ENCODE measurements at regions not wholly inside any gene's neighbourhood (a gene's known extent, or its start where the extent isn't known, plus 50 kb on each side); places are given as distances from the start of the nearest gene placed in this dataset.
A peak's percentile ranks its signal among the peaks of the same experiment; 100 is the strongest.

- 0 out of 2 replicates have a peak, but pooled peaks have one; percentile 19 for TF ChIP-seq PBX3 (IDR thresholded peaks at IDR 0.05)
- no peak for TF ChIP-seq SIN3A (IDR thresholded peaks at IDR 0.05; ENCODE audit: borderline replicate concordance, low read depth, low read length)
- Histone ChIP-seq H3K36me3 (replicated peaks in 1 of 2; ENCODE audit: control insufficient read depth in 1 of 2, insufficient read depth in 2 of 2, low read length in 1 of 2) (peaks cover 0 to 41% of the 10 kb centered on the region in 2 experiments), H3K27ac (ENCODE audit: low read depth in 2 of 2, low read length in 1 of 2) (peak overlapping the region; percentile 32 to 98), H3K4me3 (ENCODE audit: low read depth in 2 of 2, low read length in 1 of 2) (no peak overlapping the region), H2AFZ (ENCODE audit: low read depth) (no peak overlapping the region), H3K9me2 (no peaks in the 10 kb centered on the region), H3K27me3 (ENCODE audit: insufficient read depth) (no peaks in the 10 kb centered on the region), H4K20me1 (ENCODE audit: insufficient read depth) (no peaks in the 10 kb centered on the region), H3F3A (replicated peaks; ENCODE audit: insufficient read depth) (peaks cover 90% of the 10 kb centered on the region), H3K4me1 (ENCODE audit: control insufficient read depth in 1 of 2, insufficient read depth in 2 of 2, low read depth in 1 of 2, low read length in 1 of 2) (peaks cover 53 to 91% of the 10 kb centered on the region in 2 experiments), H3K9me3 (no peaks in the 10 kb centered on the region), H3K79me2 (ENCODE audit: insufficient read depth) (peaks cover 98% of the 10 kb centered on the region), H3K4me2 (0 out of 2 replicates have a peak overlapping the region, but pooled peaks have one; percentile 1), H3K9ac (peak overlapping the region; percentile 19; the same call in 1 of the 2 replicates)
- POLR2A ChIA-PET: no interaction called here
- 90% methylated on average over 4 of the region's 4 CpGs for WGBS (ENCODE audit: low lambda C conversion rate)
- CTCF ChIA-PET: interaction anchor here (1.1 to 1.3 kb wide), 4 partner anchors 15 to 195 kb away, joined by 3 to 4 read pairs (median 4); no protein-coding TSS in a partner anchor
- no peak for DNase-seq
Measured at GRCh38 chr1:201754353-201754752, 74.6 kb upstream of the IPO9 start.

GRCh38 chr1:201755200-201755599, 73.8 kb upstream of the IPO9 start:
- Histone ChIP-seq H3K9me2 (no peaks in the 10 kb centered on the region), H3K27ac (ENCODE audit: low read depth in 2 of 2, low read length in 1 of 2) (peak overlapping the region in 1 of 2 experiments; percentile 98; a peak in 2 of 4 replicates), H3K4me1 (ENCODE audit: control insufficient read depth in 1 of 2, insufficient read depth in 2 of 2, low read depth in 1 of 2, low read length in 1 of 2) (peaks cover 53 to 90% of the 10 kb centered on the region in 2 experiments), H3K4me2 (0 out of 2 replicates have a peak overlapping the region, but pooled peaks have one; percentile 12), H2AFZ (ENCODE audit: low read depth) (no peak overlapping the region), H3K36me3 (replicated peaks in 1 of 2; ENCODE audit: control insufficient read depth in 1 of 2, insufficient read depth in 2 of 2, low read length in 1 of 2) (peaks cover 0 to 44% of the 10 kb centered on the region in 2 experiments), H3F3A (replicated peaks; ENCODE audit: insufficient read depth) (peaks cover 90% of the 10 kb centered on the region), H3K79me2 (ENCODE audit: insufficient read depth) (peaks cover 98% of the 10 kb centered on the region), H4K20me1 (ENCODE audit: insufficient read depth) (no peaks in the 10 kb centered on the region), H3K9ac (0 out of 2 replicates have a peak overlapping the region, but pooled peaks have one; percentile 3), H3K4me3 (ENCODE audit: low read depth in 2 of 2, low read length in 1 of 2) (no peak overlapping the region), H3K27me3 (ENCODE audit: insufficient read depth) (no peaks in the 10 kb centered on the region), H3K9me3 (no peaks in the 10 kb centered on the region)
- ChIA-PET POLR2A (no interaction called here), CTCF (interaction anchor here (0.6 to 1.3 kb wide), 3 partner anchors 38 to 238 kb away, joined by 3 read pairs; no protein-coding TSS in a partner anchor)
- DNase-seq: no peak
- TF ChIP-seq SIN3A (IDR thresholded peaks at IDR 0.05; ENCODE audit: borderline replicate concordance, low read depth, low read length) (no peak), USF1 (IDR thresholded peaks at IDR 0.05; ENCODE audit: borderline replicate concordance, low read depth) (no peak), TEAD4 (IDR thresholded peaks at IDR 0.05; ENCODE audit: borderline replicate concordance, insufficient read depth) (no peak), TCF12 (IDR thresholded peaks at IDR 0.05) (no peak), TAF1 (IDR thresholded peaks at IDR 0.05; ENCODE audit: borderline replicate concordance, low read depth, low read length) (no peak), MEF2A (IDR thresholded peaks at IDR 0.05; ENCODE audit: borderline replicate concordance, low read depth) (no peak), PBX3 (IDR thresholded peaks at IDR 0.05) (no peak), FOXM1 (IDR thresholded peaks at IDR 0.05; ENCODE audit: low read depth) (no peak), YY1 (IDR thresholded peaks at IDR 0.05; ENCODE audit: low read depth) (no peak), FOXJ3 (CRISPR knock-in tag; IDR thresholded peaks at IDR 0.05) (no peak), GATA2 (CRISPR knock-in tag; IDR thresholded peaks at IDR 0.05) (no peak)
